ENCODE measurements at regions not wholly inside any gene's neighbourhood (a gene's known extent, or its start where the extent isn't known, plus 50 kb on each side); places are given as distances from the start of the nearest gene placed in this dataset.
"Not testable (repeated sequence)": the region's sequence is repeated elsewhere in the genome, so short reads cannot be mapped to it uniquely, and the experiment has no call there.

DNA sequence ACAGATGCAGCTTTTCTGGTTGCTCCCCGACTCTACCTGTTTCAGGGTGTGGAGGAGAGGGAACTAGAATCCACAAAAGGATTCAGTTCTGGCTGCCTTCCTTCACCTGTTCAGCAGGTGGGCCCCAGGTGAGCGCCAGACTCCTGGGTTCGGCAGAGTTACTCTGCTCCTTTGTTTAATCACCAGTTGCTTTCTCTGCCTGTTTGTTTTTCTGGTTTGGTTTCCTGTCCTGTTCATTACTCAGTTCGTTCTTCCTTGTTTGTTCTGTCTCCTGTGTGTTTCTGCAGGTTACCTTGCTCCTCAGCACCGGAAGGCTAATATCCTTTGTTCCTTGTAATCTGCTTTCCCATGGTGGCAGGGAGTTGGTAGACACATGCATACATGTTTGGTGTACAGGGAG lies 508.5 kb upstream of the ATP11B start:
- DNase-seq = no peak

DNA sequence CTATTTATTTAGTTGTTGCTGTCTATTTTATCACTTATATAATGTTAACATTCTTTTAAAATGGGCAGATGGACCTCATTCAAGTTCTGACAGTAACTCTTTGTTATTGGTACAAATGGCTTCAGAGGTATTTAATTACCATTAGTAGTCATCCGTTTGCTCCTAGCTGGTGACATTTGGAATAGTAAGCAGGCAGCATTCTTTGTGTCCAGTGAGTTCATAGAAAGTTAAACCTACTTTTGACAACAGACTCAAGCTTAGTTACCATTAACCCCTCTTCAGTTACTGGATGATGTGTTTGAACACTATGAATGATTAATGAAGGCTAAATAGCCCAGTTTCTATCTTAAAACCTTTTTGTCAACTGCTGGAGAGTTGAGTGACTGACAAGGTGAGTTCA lies 500.7 kb upstream of the ATP11B start:
- no peak for DNase-seq

DNA sequence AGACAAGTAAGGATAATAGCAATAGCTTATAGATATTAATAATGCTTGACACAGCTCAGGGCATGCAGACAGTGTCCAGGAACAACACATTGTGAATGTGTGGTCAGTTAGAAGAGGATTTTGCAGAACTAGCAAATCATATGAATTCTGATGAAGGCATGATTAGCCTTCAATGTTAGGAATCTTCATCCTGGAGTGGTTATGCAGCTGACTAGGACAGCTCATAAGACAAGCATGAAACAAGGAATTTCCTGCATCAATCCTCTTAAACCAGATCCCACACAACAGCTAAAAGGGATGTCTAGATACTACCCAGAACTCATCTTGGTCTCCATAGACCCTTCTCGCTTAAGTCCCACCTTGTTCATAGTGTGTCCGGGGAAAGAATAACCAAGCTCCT lies 499.0 kb upstream of the ATP11B start:
- no peak for DNase-seq

DNA sequence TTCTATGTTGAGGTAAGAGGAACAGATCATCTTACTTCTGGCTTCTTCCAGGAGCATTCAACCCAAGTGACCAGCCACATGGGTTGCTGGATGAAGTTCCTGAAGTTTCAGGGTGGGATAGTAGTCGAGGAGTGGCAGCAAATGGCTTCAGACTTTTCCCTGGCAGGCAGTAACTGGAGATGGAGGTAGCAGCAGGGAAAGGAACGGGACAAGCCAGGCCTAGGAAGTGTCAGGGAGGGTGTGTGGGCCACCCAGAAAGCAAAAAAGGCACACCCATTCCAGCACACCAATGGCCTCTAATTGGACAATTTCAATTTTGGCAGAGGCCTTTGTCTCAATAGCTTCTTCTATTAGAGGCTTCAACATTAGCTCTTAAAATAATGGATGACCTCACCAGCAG lies 498.6 kb upstream of the ATP11B start:
- DNase-seq = no peak

DNA sequence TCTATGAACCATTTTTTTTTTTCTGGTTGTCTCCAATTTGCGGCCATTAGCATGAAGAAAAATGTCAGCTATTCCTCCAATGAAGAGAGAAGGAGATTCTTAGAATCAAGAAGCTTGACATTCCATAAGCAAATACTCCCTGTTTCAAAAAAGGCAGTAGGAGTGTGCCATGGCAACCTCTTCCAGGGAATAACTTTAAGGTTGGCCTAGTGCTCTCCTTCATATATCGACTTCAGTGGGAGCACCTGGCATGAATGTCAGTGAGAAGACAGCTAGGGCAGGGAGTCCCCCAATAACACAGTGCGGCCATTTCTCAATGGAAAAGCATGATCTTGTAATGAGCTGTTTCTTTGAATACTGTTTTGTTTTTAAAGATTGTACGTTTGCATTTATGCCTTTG lies 493.0 kb upstream of the ATP11B start:
- DNase-seq = no peak

DNA sequence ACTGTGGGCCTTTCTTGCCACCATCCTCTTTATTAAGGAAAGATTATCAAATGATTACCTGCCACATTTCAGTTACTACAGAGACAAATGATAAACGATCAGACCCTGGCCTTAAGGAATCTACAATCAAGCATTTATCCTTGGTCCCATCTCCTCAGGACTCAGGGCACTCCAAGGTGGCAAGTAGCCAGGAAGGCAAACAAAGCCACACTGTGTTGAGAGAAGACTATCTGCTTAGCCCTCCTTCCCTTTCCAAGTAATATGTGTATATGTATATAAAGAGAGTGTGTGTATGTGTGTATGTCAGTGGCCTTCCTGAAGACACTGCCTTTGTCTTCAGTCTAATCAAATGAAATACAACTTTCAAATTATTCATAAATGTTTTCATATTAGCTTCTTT lies 490.1 kb upstream of the ATP11B start:
- DNase-seq = no peak

DNA sequence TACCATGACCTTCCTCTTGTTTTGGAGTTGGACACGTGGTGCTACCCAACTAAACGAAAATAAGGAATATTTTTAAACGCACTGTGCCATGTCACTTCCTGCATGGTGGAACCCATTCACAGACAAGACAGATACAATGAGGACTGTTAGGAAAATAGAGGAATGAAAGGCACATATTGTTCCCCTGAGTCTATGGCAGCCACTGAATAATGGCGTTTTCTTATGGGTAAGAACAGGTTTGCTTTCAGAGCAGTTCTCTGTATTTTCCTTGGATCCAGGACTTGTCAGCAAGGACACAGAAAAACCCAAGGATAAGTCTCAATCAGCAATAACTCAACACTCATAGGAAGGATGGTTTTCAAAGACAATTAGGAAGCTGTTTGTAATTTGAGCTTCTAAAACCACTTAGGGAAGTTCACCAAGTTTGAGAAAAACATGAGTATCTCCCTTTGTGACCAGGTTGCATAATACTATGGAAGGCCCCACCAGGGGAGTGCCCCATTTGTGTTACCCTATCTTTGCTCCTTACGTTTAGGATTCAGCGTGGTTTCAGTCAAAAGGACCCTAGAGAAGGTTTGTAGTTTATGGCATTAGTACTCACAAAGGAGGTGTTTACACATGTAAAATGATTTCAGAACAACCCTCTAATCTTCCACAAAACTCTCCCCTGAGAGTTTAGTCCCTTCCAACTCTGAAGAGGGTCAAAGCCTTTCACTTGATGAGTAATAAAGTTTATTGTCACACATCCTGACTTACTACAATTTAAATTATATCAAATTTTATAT lies 487.2 kb upstream of the ATP11B start:
- DNase-seq = no peak

DNA sequence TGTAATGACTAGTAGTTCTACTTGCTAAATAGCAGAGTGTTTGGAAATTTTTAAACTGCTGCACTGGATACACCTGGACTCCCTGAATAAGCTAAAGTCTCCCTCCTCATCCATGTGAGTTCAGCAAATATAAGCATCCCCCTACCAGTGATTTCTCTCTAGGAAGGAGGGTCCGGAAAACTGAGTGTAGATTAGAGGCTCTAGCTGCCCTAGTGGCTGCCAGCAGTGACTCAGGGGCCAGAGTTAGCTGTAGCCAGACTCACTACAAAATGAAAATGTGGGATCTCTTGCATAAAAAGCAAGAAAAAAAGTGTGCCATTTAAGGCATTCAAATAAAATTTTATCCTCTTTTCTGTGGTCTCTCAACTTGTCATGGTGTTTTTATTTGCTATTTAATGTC lies 485.0 kb upstream of the ATP11B start:
- no peak for DNase-seq

DNA sequence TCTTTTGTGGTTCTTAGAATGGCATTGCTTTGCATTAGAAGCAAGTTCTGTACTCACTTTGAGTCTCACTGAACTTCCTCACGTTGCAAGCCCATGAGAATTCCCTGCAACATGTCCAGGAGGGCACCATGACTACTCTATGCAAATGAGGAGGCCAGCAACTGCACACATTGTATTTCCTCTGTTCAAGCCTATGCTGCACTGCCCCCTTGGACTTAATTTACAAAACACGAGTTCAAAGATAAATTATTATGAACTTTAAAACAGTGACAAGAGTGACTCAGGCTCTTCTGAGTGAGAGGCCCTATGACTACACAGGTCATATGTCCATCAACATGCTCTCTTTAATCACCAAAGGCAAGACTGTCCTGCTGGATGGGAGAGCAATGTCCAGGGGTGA lies 484.2 kb upstream of the ATP11B start:
- no peak for DNase-seq

DNA sequence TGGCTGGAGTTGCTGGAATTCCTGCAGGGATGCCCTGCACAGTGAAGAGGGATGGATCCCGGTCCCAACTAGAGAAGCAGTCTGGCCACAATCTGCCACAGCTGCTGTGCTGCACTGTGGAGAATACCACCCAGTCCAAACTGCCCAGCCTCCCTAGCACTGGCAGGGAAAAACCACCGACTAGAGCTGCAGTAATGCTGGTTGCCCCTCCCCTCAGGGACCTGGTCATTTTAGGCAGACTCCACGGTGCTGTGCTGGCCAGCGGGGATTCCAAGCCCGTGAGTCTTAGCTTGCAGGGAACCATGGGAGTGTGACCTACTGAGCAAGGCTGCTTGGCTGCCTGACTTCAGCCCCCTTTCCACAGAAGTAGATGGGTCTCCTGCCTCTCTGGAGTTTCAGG lies 478.0 kb upstream of the ATP11B start:
- DNase-seq = no peak

DNA sequence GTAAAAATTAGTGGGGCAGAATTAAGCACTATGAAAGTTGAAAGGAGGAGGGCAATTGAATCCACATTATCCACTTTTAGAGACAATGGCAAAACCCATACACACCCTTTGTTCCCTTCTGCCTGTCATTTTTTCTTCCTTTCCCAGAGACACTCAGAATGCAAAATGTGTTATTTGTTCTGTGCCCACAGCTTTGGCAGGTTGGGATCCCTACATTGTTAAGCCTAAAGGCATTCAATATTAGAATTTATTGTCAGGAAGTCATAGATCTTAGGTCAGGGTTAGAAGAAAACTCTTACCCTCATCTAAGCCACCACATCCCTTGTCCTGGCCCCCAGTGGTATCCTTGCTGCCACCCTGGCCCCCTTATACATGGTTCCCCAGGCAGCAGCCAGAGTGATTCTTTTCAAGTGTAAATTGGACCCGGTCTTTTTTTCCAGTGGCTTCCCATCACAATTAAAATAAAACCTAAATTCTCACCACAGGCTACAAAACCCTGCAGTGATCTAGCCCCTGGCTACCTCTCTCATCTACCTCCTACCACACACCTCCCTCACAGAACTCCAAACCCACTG lies 470.1 kb upstream of the ATP11B start:
- DNase-seq = no peak

DNA sequence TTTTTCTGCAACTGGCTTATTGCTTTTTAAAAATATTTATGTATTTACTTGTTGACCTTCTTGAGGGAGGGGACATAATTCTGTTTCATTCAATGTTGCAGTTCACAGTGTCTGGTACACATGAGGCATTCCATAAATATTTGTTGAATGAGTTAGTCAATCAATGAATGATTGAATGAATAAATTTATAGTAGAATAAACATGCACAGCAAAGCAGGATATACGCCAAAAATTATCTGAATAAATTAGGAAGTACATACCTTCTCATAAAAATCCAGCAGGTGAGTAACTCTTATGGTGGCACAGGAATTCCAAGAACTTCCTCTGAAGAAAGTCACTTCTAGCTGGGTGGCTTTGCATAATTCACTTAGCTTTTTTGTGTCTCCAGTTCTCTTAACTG lies 469.4 kb upstream of the ATP11B start:
- no peak for DNase-seq

DNA sequence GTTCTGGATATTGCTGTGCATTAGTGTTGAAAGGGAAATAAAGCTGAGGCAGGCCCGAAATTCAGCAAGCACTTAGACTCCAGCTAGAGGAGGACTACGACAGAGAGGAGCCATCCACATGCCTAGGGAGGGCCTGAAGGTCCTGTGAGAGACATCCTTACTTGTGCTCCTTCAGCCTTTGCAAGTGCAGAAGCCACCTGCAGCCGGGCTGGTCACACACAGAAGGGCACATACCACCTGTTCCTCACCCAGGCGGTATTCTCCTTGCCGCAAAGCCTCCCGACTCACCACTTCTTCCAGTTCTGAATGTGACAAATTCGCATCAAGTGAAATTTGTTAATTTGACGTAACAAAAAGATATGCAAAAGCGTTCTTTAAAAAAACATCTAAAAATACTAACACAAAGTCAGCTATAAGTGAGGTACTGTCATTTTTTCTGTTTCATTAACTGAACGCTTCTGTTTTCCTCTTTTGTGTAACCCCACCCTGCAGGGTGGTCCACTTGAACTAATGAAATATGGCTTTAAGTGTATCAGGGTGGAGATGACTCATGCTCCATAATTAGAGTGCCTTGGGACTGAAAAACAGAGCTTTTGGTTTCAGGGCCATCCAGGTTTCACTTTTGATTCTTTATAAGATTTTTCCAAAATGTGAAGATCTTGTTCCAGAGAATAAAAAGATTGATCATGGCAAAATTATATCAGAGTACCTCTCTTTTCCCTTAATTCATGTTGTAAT lies 467.9 kb upstream of the ATP11B start:
- DNase-seq = peak; percentile 9

DNA sequence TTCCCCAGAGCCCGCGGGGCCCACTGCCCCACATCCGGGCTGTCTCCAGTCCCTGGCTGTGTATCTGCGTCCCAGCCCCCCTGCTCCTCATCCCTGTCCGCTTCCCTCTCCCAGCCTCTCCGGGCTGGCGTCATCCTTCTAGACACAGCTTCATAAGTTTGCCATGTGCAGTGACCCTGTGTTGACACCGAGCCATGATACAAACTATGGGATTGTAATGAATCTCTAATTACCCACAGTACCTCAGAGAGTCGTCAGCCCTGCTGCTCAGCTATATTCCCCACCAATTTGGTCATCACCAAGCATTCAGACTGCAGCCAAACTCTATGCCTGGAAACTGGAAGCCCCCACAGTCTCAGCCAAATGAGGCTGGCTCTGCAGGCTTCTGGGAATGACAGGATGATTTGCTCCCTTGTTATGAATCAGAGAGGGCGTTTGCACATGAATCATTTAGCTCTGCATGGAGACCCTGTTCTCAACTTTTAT lies 466.1 kb upstream of the ATP11B start:
- DNase-seq = no peak

DNA sequence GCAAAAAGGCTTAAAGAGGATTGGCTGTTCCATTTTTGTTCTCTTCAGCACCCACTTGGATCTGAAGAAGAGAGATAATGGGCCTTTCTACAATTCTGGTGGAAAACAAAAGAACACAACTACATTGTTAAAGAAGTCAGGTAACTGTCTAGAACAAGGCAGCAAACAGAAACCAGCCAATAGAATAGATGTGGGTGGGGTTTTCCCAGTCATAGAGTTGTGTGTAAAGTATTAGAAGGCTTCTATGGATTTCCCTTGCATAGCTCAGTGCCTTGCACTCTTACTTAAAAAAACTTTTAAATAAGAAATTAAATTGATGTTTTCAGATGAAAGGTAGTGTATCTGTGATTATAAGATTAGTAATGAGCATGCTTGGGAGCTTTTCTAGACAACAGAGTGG lies 462.7 kb upstream of the ATP11B start:
- DNase-seq = no peak

DNA sequence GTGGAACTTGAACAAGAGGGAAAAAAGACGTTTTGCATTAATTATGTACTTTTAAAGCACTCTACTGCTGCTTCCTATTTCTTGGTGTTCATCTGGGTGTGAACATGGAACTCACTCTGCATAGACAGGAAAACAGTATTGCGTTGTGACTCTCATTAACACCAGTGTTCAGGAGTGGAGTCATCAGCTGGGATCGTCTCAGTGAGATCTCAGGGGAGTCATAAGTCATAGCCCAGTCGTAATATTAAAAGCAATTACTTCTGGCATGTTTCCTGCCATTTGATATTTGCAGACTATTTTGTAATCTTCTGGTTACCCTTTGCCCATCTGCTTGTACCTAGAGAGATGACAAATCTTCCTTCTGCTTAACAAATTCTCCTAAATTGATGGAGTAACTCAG lies 462.0 kb upstream of the ATP11B start:
- DNase-seq = peak; percentile 74

DNA sequence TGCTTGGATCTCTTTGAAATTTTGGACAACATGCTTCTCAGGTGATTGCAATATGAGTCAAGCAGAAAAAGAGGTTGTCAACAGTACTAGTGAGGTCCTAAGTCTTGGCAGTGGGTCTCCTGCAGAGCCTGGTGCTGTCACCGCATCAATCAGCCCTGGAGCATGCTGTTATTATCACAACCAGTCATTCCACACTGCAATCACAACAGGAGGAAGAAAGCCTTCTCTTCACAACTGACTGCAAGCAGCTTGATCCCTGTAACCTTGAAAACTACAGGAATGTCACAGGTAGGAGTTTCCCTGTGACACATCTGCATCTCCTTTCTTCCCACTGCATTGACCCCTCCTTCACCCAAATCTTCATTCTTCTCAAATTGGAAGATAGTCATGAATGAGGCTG lies 451.1 kb upstream of the ATP11B start:
- DNase-seq = no peak

DNA sequence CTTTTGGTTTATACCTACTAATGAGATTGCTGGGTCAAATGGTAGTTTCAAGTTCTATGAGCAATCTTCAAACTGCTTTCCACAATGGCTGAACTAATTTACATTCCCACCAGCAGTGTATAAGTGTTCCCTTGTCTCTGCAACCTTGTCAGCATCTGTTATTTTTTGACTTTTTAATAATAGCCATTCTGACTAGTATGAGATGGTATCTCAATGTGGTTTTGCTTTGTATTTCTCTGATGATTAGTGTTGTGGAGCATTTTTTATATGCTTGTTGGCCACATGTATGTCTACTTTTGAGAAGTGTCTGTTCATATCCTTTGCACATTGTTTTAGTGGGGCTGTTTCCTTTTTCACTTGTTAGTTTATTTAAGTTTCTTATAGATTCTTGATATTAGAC lies 449.3 kb upstream of the ATP11B start:
- DNase-seq = not testable (repeated sequence)

DNA sequence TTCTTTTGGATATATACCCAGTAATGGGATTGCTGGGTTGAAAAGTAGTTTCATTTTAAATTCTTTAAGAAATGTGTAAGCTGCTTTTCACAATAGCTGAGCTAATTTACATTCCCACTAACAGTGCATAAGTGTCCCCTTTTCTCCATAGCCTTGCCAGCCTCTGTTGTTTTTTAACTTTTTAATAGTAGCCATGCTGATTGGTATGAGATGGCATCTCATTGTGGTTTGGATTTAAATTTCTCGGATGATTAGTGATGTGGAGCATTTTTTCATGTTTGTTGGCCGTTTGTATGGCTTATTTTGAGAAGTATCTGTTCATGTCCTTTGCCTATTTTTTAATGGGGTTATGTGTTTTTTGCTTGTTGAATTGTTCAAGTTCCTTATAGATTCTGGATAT lies 444.3 kb upstream of the ATP11B start:
- no peak for DNase-seq

DNA sequence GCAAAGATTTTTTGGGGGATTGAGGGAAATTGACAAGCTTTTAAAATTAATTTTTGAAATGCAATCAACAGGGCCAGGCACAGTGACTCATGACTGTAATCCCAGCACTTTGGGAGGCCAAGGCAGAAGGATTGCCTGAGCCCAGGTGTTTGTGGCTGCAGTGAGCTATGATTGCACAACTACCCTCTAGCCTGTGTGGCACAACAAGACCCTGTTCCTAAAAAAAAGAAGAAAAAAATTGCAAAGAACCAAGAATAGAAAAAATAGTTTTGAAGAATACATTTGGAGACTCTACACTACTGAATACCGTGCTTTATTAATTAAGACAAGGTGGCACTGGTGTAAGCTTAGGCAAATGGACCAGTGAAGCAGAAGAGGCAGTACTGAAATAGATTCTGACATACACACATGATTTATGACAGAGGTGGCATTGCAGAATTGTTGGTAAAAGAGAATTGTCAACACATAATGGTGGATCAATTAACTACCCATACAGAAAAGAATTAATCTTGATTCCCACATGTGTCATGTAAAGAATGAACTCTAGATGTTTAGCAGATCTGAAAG lies 443.3 kb upstream of the ATP11B start:
- DNase-seq = no peak

DNA sequence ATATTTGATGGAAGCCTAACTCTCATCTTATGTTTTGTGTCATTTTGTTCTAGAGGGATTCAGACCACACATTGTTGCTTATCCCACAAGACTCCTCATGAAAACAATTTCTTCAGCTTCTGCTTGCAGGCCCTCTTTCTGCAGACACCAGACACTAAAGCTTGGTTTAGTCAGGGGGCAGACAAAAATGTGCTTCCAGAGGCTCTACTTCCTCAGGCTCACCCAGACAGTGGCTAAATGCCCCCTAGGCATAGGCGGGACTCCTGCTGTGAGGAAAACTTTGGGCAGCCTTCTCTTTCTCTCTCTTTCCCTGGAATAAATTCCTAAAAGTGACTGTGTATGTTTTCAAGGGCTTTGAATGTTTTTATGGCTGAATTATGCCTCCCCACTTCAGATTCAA lies 435.4 kb upstream of the ATP11B start:
- no peak for DNase-seq

DNA sequence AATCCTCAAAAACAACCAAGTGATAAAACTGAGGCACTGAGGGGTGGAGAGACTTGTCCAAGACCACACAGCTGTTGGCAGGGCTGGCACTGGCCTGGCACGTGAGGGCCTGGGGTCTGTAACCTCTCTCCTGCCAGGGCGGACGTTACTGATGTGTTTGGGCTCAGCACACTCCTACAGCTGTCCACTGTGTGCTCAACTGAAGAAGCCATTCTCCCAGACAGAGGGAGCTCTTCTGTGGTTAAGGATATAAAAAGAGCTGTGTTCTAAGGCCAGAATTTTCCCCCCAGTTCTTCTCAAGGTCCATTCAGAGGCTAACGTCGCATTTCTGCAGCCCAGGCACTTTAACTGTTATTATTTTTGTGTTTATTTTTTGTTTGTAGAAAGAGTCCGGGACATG lies 429.0 kb upstream of the ATP11B start:
- no peak for DNase-seq

DNA sequence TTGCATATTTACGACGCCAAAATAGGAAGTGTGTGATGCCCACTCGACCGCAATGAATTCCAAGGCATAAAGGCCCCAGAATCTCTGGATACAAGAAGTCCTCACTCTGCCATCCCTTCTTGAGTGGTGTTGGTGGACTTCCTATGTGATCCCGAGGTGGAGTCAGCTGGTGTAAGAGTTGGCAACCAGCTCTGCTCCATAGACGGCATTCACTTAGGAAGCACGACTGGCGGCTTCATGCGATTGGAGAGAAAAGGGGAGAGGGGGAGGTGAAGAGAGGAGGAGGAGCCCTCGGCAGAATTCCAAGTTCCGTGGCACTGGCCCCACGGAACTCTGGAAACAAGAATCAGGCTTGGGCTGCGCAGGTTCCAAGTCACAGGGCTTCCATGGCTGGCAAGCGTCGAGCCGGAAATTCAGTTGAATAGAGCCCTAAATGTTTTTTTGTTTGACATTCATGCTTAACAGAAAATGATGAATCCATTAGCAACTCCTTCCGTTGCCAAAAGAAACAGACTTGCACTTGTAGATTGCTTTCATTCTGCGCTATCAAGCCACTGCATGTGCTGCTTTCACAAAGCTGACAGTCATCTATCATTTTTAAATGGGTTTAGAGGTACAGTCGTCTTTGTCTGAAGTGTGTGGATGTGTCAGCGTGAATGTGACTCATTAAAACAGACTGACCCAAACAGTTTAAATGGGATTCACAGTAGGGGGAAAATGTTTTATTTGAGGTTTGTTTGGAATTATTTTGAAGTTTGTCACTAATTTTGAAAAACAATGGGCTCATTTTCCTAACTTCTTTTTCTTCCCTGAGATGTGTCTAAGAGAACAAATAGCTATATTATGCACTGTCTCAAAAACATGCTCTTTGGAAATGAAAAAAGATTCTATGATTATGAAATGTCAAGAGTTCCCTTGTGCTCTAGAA lies 428.3 kb upstream of the ATP11B start:
- DNase-seq = peak; percentile 99

Measured in NCI-H1436 treated with DMSO at 0.1 percent for 48 hours (cell line).